HUES6 (cell line): ENCODE measurements at regions not wholly inside any gene's neighbourhood (a gene's known extent, or its start where the extent isn't known, plus 50 kb on each side); places are given as distances from the start of the nearest gene placed in this dataset.

Experiments used
- H3K27ac ChIP-seq: 2 replicates; pipeline ENCODE4 v1.7.0; 2013; ENCODE audit warnings: low read depth, mild to moderate bottlenecking, low read length, inconsistent platforms
- H3K27me3 ChIP-seq: 2 replicates; pipeline ENCODE4 v1.6.1; 2013; ENCODE audit warnings: low read length; ENCODE audit not compliant: control insufficient read depth, insufficient read depth
- H3K36me3 ChIP-seq: 2 replicates; pipeline ENCODE4 v1.6.1; 2013; ENCODE audit warnings: low read length; ENCODE audit not compliant: control insufficient read depth, insufficient read depth
- H3K4me1 ChIP-seq: 2 replicates; pipeline ENCODE4 v1.6.1; 2013; ENCODE audit warnings: low read length; ENCODE audit not compliant: control insufficient read depth, insufficient read depth
- H3K4me3 ChIP-seq: 2 replicates; pipeline ENCODE4 v1.5.1; 2013; ENCODE audit warnings: low read depth, low read length
- H3K9ac ChIP-seq: one replicate; pipeline ENCODE4 v1.6.1; 2013; ENCODE audit warnings: mild to moderate bottlenecking, low read length
- H3K9me3 ChIP-seq: 2 replicates; pipeline ENCODE4 v1.6.1; 2013; ENCODE audit warnings: low read depth, low read length; ENCODE audit not compliant: control insufficient read depth, insufficient read depth

GRCh38 chr13:76769271-76769791 lies 116.9 kb downstream of the KCTD12 start:
- no peak overlapping the region for H3K27ac ChIP-seq
- no peaks in the 10 kb centered on the region for H3K36me3 ChIP-seq
- no peaks in the 10 kb centered on the region for H3K4me1 ChIP-seq
- H3K9me3 ChIP-seq: no peaks in the 10 kb centered on the region
- H3K4me3 ChIP-seq: no peak overlapping the region
- H3K27me3 ChIP-seq: no peaks in the 10 kb centered on the region
- no peak overlapping the region for H3K9ac ChIP-seq

GRCh38 chr13:76768384-76768783 lies 117.8 kb downstream of the KCTD12 start:
- Histone ChIP-seq H3K9ac (no peak overlapping the region), H3K9me3 (no peaks in the 10 kb centered on the region)

GRCh38 chr13:76764916-76765315 lies 121.3 kb downstream of the KCTD12 start:
- H3K9me3 ChIP-seq: no peaks in the 10 kb centered on the region
- no peaks in the 10 kb centered on the region for H3K4me1 ChIP-seq
- H3K36me3 ChIP-seq: no peaks in the 10 kb centered on the region
- no peak overlapping the region for H3K9ac ChIP-seq
- H3K27ac ChIP-seq: no peak overlapping the region
- no peak overlapping the region for H3K4me3 ChIP-seq
- no peaks in the 10 kb centered on the region for H3K27me3 ChIP-seq

More at GRCh38 chr13:76768384-76768783, 117.8 kb downstream of the KCTD12 start:
- Histone ChIP-seq H3K27me3 (no peaks in the 10 kb centered on the region), H3K4me1 (no peaks in the 10 kb centered on the region), H3K27ac (no peak overlapping the region), H3K36me3 (no peaks in the 10 kb centered on the region), H3K4me3 (no peak overlapping the region)

GRCh38 chr13:76764429-76764828 lies 121.8 kb downstream of the KCTD12 start:
- Histone ChIP-seq H3K36me3 (no peaks in the 10 kb centered on the region), H3K4me3 (no peak overlapping the region), H3K4me1 (no peaks in the 10 kb centered on the region), H3K9me3 (no peaks in the 10 kb centered on the region), H3K9ac (no peak overlapping the region), H3K27me3 (no peaks in the 10 kb centered on the region), H3K27ac (no peak overlapping the region)

GRCh38 chr13:76762721-76763120 lies 123.5 kb downstream of the KCTD12 start:
- H3K9ac ChIP-seq: no peak overlapping the region
- no peak overlapping the region for H3K4me3 ChIP-seq
- no peaks in the 10 kb centered on the region for H3K9me3 ChIP-seq
- no peaks in the 10 kb centered on the region for H3K27me3 ChIP-seq
- H3K27ac ChIP-seq: no peak overlapping the region
- no peaks in the 10 kb centered on the region for H3K36me3 ChIP-seq
- no peaks in the 10 kb centered on the region for H3K4me1 ChIP-seq

GRCh38 chr13:76759877-76760276 lies 126.3 kb downstream of the KCTD12 start:
- Histone ChIP-seq H3K27me3 (no peaks in the 10 kb centered on the region), H3K9ac (no peak overlapping the region), H3K27ac (no peak overlapping the region), H3K4me1 (no peaks in the 10 kb centered on the region), H3K36me3 (no peaks in the 10 kb centered on the region), H3K4me3 (no peak overlapping the region), H3K9me3 (no peaks in the 10 kb centered on the region)

GRCh38 chr13:76758738-76759137 lies 127.5 kb downstream of the KCTD12 start:
- Histone ChIP-seq H3K27me3 (no peaks in the 10 kb centered on the region), H3K9me3 (no peaks in the 10 kb centered on the region), H3K4me1 (no peaks in the 10 kb centered on the region), H3K9ac (no peak overlapping the region), H3K4me3 (no peak overlapping the region), H3K36me3 (no peaks in the 10 kb centered on the region), H3K27ac (no peak overlapping the region)

- Histone ChIP-seq H3K36me3 (no peaks in the 10 kb centered on the region), H3K27me3 (no peaks in the 10 kb centered on the region), H3K4me1 (no peaks in the 10 kb centered on the region), H3K9ac (no peak overlapping the region), H3K9me3 (no peaks in the 10 kb centered on the region), H3K27ac (no peak overlapping the region), H3K4me3 (no peak overlapping the region)
These were observed 127.9 kb downstream of the KCTD12 start for GRCh38 chr13:76758257-76758656.

GRCh38 chr13:76756451-76756850 lies 129.8 kb downstream of the KCTD12 start:
- Histone ChIP-seq H3K4me1 (no peaks in the 10 kb centered on the region), H3K27me3 (no peaks in the 10 kb centered on the region), H3K4me3 (no peak overlapping the region), H3K9me3 (no peaks in the 10 kb centered on the region), H3K27ac (no peak overlapping the region), H3K36me3 (no peaks in the 10 kb centered on the region), H3K9ac (no peak overlapping the region)

GRCh38 chr13:76754414-76754813 lies 131.8 kb downstream of the KCTD12 start:
- Histone ChIP-seq H3K4me1 (no peaks in the 10 kb centered on the region), H3K36me3 (no peaks in the 10 kb centered on the region), H3K9me3 (no peaks in the 10 kb centered on the region), H3K27ac (no peak overlapping the region), H3K9ac (no peak overlapping the region), H3K4me3 (no peak overlapping the region), H3K27me3 (no peaks in the 10 kb centered on the region)

- no peaks in the 10 kb centered on the region for H3K4me1 ChIP-seq
- H3K27ac ChIP-seq: no peak overlapping the region
These were observed 134.9 kb downstream of the KCTD12 start for GRCh38 chr13:76751278-76751677.

GRCh38 chr13:76750126-76750525 lies 136.1 kb downstream of the KCTD12 start:
- Histone ChIP-seq H3K27me3 (no peaks in the 10 kb centered on the region), H3K27ac (no peak overlapping the region), H3K4me1 (peaks cover 7% of the 10 kb centered on the region; the same call in 1 of the 2 replicates), H3K4me3 (no peak overlapping the region), H3K9me3 (no peaks in the 10 kb centered on the region), H3K36me3 (no peaks in the 10 kb centered on the region), H3K9ac (no peak overlapping the region)

More at GRCh38 chr13:76751278-76751677, 134.9 kb downstream of the KCTD12 start:
- Histone ChIP-seq H3K9me3 (no peaks in the 10 kb centered on the region), H3K4me3 (no peak overlapping the region), H3K9ac (no peak overlapping the region), H3K36me3 (no peaks in the 10 kb centered on the region), H3K27me3 (no peaks in the 10 kb centered on the region)
